Parathyroid adenoma (tissue), 2 donors: ENCODE measurements at regions not wholly inside any gene's neighbourhood (a gene's known extent, or its start where the extent isn't known, plus 50 kb on each side); places are given as distances from the start of the nearest gene placed in this dataset.

Source experiments
- H2AFZ ChIP-seq: fragments of 300-600 bp; sonication (generic); one replicate; pipeline ENCODE4 v1.7.0; 2017; ENCODE audit warnings: antibody characterized with exemption, mild to moderate bottlenecking
- H3K27ac ChIP-seq: fragments of 300-600 bp; sonication (generic); one replicate; pipeline ENCODE4 v1.7.0; 2017
- H3K27me3 ChIP-seq: fragments of 300-600 bp; sonication (generic); one replicate; pipeline ENCODE4 v1.7.0; 2017; ENCODE audit warnings: low read length; ENCODE audit not compliant: control insufficient read depth, insufficient read depth
- H3K36me3 ChIP-seq: fragments of 300-600 bp; sonication (generic); one replicate; pipeline ENCODE4 v1.7.0; 2017; ENCODE audit warnings: low read length; ENCODE audit not compliant: control insufficient read depth, insufficient read depth
- H3K4me1 ChIP-seq: fragments of 300-600 bp; sonication (generic); one replicate; pipeline ENCODE4 v1.7.0; 2017; ENCODE audit warnings: control low read depth
- H3K4me2 ChIP-seq: fragments of 300-600 bp; sonication (generic); one replicate; pipeline ENCODE4 v1.7.0; 2017; ENCODE audit warnings: low read length
- H3K4me3 ChIP-seq: fragments of 300-600 bp; sonication (generic); one replicate; pipeline ENCODE4 v1.7.0; 2017; ENCODE audit warnings: low read depth, low read length
- H3K79me2 ChIP-seq: fragments of 300-600 bp; sonication (generic); one replicate; pipeline ENCODE4 v1.7.0; 2017; ENCODE audit warnings: control low read depth
- H3K9ac ChIP-seq: fragments of 300-600 bp; sonication (generic); one replicate; pipeline ENCODE4 v1.7.0; 2017; ENCODE audit warnings: mild to moderate bottlenecking
- H3K9me3 ChIP-seq: fragments of 300-600 bp; sonication (generic); one replicate; pipeline ENCODE4 v1.7.0; 2017; ENCODE audit warnings: low read length; ENCODE audit not compliant: control insufficient read depth
- TF ChIP-seq, protein P1 (sequence below): fragments of 300-600 bp; sonication (generic); IDR thresholded peaks from one replicate; pipeline ENCODE4 v1.7.0; 2017; ENCODE audit warnings: antibody characterized with exemption, mild to moderate bottlenecking
- donor health status: primary hyperparathyroidism.

DNA sequence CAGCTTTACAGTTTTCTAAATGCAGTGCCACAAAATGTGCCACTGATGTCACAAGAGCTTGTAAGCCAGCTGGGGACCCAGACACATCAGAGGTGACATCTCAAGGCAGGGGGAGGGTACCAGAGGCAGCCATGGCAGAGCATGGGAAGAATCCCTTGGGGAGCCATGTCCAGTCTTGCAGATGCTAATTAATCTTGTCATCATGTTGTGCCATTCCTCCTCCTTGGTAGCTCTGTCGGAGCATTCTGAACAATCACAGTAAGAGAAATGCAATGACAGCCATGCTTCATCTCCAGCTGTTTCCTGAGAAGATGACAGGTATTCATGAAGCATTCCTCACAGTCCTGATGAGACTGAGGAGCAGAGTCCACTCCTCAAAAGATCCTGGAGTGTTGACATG lies 287.9 kb downstream of the RPAP3 start:
- Histone ChIP-seq H3K4me2 (no peak overlapping the region), H3K27ac (no peak overlapping the region), H3K9me3 (no peaks in the 10 kb centered on the region), H3K4me1 (no peaks in the 10 kb centered on the region), H3K27me3 (no peaks in the 10 kb centered on the region), H3K79me2 (no peaks in the 10 kb centered on the region), H3K9ac (no peak overlapping the region), H3K4me3 (no peak overlapping the region), H3K36me3 (no peaks in the 10 kb centered on the region), H2AFZ (no peak overlapping the region)
- TF ChIP-seq, protein P1, sequence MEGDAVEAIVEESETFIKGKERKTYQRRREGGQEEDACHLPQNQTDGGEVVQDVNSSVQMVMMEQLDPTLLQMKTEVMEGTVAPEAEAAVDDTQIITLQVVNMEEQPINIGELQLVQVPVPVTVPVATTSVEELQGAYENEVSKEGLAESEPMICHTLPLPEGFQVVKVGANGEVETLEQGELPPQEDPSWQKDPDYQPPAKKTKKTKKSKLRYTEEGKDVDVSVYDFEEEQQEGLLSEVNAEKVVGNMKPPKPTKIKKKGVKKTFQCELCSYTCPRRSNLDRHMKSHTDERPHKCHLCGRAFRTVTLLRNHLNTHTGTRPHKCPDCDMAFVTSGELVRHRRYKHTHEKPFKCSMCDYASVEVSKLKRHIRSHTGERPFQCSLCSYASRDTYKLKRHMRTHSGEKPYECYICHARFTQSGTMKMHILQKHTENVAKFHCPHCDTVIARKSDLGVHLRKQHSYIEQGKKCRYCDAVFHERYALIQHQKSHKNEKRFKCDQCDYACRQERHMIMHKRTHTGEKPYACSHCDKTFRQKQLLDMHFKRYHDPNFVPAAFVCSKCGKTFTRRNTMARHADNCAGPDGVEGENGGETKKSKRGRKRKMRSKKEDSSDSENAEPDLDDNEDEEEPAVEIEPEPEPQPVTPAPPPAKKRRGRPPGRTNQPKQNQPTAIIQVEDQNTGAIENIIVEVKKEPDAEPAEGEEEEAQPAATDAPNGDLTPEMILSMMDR = no peak

DNA sequence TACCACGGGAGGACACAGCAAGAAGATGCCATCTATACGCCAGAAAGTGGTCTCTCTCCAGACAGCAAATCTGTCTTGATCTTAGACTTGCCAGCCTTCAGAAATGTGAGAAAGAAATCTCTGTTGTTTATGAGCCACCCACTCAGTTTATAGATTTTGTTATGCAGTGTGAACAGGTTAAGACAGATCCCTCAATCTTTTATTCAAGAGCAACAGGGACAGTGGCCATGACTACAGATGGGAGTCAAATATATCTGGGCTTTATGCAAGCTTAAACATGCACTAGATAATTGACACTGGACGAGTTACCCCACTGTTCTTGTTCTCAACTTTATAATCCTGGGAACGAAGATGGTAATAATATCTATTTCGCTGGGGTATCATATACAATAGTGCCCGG lies 288.7 kb downstream of the RPAP3 start:
- no peak overlapping the region for H3K4me2 ChIP-seq
- no peak overlapping the region for H3K27ac ChIP-seq
- no peak overlapping the region for H3K9ac ChIP-seq
- no peak overlapping the region for H3K4me3 ChIP-seq
- no peaks in the 10 kb centered on the region for H3K36me3 ChIP-seq
- TF ChIP-seq, protein P1 = no peak
- H3K79me2 ChIP-seq = no peaks in the 10 kb centered on the region
- H3K27me3 ChIP-seq = no peaks in the 10 kb centered on the region
- no peaks in the 10 kb centered on the region for H3K9me3 ChIP-seq
- H3K4me1 ChIP-seq = no peaks in the 10 kb centered on the region
- H2AFZ ChIP-seq = no peak overlapping the region

DNA sequence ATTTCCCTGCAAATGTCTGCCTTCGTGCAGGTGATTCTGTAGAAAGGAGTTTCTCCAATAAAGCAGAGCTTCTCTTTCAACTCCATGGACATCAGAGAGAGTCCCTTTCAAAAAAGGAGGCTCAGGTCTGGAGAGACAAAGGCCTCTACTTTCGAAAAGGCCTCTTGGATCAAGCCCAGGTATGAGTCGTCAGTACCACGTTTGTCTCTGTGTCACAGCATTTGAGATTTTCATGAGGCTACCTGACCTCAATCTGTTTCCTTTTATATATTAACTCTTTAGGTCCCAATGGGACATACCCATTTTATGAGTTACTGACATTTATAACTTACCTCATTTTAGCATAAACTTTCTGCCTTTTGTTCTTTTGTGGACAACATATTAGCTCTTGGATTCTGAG lies 290.8 kb downstream of the RPAP3 start:
- Histone ChIP-seq H3K27ac (no peak overlapping the region), H3K4me1 (no peaks in the 10 kb centered on the region), H3K9me3 (no peaks in the 10 kb centered on the region), H3K4me3 (no peak overlapping the region), H3K36me3 (no peaks in the 10 kb centered on the region), H3K9ac (no peak overlapping the region), H3K79me2 (no peaks in the 10 kb centered on the region), H3K27me3 (no peaks in the 10 kb centered on the region), H3K4me2 (no peak overlapping the region), H2AFZ (no peak overlapping the region)
- TF ChIP-seq, protein P1 = no peak

DNA sequence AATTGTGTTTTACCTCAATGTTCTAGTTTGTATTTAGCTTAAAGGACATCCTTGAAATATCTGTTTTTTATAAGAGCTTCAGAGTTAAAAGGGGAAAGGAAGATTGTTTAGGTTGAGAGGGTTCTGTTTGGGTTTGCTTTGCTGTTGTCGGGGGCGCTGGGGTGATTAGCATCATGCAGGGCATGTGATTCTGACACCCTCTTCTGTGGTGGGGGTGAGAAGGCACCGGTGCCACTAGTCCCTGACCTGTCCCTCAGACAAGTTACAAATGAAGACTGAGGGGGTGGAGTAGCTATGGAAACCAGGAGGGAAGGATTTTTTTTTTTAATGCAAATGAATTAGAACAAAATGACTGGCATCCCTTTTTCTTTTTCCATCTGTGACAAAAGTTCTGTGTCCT lies 291.3 kb downstream of the RPAP3 start:
- Histone ChIP-seq H3K27me3 (no peaks in the 10 kb centered on the region), H2AFZ (no peak overlapping the region), H3K9me3 (no peaks in the 10 kb centered on the region)

DNA sequence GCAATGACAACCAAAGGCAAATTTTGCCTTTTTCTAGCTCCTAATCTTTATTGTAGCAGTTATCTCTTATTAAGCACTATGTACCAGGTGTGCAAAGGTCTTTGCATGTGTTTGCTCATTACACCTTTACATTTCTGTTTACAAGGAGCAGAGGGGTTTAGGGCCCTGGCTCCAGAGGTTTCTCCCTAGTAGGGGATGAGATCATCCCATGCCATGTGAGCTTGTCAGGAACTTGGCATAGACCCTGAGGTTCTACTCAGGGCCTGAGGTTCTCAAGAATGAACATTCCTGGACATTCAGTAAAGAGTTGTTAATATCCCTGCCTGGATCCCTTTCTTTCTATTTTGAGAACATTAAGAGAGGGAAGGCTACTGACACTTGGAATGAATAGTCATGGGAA lies 292.0 kb downstream of the RPAP3 start:
- TF ChIP-seq, protein P1 = no peak
- Histone ChIP-seq H2AFZ (no peak overlapping the region), H3K4me2 (no peak overlapping the region), H3K4me1 (no peaks in the 10 kb centered on the region), H3K9ac (no peak overlapping the region), H3K4me3 (no peak overlapping the region), H3K27ac (no peak overlapping the region), H3K9me3 (no peaks in the 10 kb centered on the region), H3K36me3 (no peaks in the 10 kb centered on the region), H3K79me2 (no peaks in the 10 kb centered on the region), H3K27me3 (no peaks in the 10 kb centered on the region)

More for the DNA sequence above, 291.3 kb downstream of the RPAP3 start:
- TF ChIP-seq, protein P1 = no peak
- Histone ChIP-seq H3K9ac (no peak overlapping the region), H3K79me2 (no peaks in the 10 kb centered on the region), H3K36me3 (no peaks in the 10 kb centered on the region), H3K4me2 (no peak overlapping the region), H3K27ac (no peak overlapping the region), H3K4me3 (no peak overlapping the region), H3K4me1 (no peaks in the 10 kb centered on the region)
